NCI-H1092 treated with DMSO at 0.1 percent for 48 hours (cell line): ENCODE measurements at regions not wholly inside any gene's neighbourhood (a gene's known extent, or its start where the extent isn't known, plus 50 kb on each side); places are given as distances from the start of the nearest gene placed in this dataset.

Experiments used
- DNase-seq: peaks from one replicate; lab custom pipeline; 2025; lab: John Stamatoyannopoulos, UW

DNA sequence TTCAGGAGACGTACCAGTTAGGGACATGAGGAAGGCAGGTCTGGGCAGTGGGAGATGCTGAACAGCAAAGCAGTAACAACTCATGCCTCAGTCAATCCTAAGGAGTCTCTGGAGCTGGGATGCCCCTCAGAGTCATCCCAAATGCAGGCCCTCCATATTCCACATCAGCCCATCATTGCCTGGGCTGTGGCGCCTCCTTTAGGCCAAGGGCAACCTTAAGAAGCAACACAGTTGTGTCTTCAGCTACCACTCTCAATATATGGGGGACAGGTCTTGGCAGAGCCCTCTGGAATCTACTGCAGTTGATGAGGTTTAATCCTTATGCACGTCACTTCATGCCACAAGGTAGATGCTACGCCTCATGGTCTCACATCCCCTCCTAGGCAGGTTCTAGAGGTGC is 682.0 kb upstream of the RAB6C start:
- no peak for DNase-seq

- no peak for DNase-seq
Measured at GRCh38 chr2:129299338-129299737, 680.1 kb upstream of the RAB6C start.

DNA sequence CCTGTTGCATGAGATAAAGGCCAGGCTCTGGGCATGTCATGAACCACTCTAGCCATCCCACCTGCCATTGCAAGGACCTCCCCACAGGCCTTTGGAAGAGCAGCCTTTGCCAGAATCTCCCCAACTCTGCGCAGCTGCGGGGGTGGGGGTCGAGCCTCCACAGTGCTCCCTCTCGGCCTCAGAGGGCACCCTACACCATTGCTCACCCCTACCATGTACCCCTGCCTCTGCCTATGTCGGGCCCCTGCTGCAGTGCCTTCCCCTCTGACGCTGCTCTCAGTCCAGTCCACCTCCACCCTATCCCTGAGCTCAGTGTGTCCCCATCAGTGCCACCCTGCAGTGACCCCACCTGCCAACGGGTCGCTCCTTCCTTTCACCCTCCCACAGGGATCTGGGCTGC is 679.7 kb upstream of the RAB6C start:
- no peak for DNase-seq

GRCh38 chr2:129300456-129300855 is 679.0 kb upstream of the RAB6C start:
- DNase-seq = no peak

- no peak for DNase-seq
Measured at GRCh38 chr2:129301431-129301913, 678.0 kb upstream of the RAB6C start.

GRCh38 chr2:129302106-129302505 is 677.4 kb upstream of the RAB6C start:
- no peak for DNase-seq

DNA sequence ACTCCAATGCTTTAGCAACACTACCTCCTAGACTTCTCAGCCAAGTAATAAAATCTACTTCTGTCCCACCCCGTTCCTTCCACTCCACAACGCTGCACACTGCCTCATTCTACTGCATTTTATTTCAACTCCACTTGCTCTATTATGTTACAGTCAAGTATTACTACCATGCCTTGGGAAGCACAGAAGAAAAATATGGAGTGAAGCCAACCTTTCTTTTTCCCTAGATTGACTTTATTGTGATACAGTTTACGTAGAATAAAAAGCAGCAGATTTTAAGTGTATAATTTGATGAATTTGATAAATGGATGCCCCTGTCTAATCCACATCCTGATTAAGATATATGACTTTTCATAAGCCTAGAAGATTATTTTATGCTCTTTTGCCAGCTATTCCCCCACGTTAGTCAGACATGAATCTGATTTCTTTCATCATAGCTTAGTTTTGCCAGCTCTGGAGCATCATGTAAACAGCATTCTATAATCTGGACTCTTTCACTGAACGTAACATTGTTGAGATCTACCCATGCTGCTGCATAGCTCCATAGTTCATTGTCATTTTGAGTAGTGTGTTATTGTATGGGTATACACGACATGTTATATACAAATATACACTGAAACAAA is 676.8 kb upstream of the RAB6C start:
- DNase-seq = no peak

DNA sequence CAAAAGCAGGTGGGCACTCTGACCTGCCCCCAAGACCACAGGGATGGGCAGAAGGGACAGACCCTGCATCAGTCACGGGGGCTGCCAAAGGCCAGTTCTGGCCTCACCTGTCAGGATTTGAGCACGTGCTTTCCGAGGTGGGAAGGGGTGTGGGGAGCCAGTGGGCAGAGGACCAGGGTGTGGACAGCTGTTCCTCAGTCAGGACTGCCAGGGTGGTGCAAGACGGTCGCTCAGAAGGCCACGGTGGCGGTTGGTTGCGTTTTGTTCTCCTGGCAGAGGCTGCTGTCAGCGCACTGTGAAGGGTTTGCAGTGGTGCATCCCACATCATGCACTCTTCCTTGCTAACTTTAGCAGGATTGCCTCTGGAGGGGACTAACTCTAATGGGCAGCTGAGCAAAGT is 665.3 kb upstream of the RAB6C start:
- DNase-seq = no peak

- DNase-seq = no peak
Measured at GRCh38 chr2:129318581-129319421, 660.7 kb upstream of the RAB6C start.

DNA sequence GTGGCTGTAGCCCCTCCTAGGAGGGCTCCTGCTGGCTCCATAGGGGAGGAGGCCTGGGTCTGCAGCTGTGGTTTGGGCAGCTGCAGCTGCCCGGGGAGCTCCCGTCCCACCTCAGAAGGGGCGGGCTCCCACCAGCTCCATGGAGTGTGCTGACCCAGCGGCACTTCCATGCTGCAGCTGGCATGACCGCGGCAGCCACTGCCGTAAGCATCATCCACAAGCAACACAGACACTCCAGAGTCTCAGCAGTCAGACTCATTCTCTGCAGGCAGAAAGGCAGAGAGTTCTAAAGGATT is 660.1 kb upstream of the RAB6C start:
- no peak for DNase-seq

DNA sequence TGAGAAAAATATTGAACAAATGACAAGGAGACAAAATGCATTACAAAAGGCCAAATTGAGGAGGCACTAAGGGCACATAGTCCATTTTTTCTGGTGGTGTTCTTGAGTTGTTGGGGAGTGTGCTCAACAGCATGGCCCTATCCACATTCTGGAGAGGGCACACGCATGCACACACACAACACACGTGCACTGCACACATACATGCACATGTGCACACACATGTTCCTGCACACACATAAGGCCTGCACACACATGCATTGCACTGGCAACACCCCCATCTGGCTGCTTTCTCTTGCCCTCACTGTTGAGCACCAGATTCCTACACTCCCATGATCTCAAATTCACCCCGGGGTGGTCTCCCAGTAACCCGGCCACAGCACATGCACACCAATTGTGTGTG is 659.2 kb upstream of the RAB6C start:
- DNase-seq = no peak

- no peak for DNase-seq
Measured at GRCh38 chr2:129324349-129324748, 655.1 kb upstream of the RAB6C start.

DNA sequence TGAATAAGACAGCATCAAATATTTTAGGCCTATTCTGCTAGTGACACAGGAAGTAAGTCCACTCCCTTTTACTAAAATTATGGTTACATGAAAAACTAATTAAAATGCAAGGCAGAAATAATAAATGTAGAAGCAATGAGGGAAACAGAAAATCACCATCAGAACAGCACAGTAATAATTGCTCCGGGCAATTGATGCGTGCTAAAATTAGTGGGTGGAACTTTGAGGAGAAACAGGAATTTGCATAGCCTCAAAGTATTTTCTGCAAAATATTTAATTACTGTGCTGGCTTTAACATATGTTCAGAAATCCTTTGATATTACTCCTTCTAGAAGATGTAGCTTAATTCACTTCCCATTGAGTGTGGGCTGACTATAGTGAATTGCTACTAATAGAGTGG is 654.3 kb upstream of the RAB6C start:
- DNase-seq = no peak

- DNase-seq = no peak
Measured at GRCh38 chr2:129329574-129329973, 649.9 kb upstream of the RAB6C start.

DNA sequence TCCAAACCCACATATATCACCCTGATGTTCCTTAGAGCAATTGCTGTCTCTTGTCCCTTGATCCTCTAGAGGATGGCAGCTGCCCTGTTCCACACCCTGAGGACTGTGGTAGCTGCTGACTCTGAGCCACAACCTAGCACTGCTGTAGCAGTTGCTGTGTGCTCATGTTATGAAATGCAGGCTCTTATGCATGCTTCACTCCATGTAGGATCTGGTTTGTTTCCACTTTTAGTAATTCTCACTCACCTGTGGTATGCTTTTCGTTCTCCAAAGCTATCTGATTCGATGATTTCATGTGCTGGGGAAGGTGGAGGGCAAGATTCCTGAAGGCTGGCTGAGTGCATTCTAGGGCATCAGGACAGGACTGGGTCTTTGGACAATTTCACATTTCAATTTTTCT is 649.0 kb upstream of the RAB6C start:
- no peak for DNase-seq

DNA sequence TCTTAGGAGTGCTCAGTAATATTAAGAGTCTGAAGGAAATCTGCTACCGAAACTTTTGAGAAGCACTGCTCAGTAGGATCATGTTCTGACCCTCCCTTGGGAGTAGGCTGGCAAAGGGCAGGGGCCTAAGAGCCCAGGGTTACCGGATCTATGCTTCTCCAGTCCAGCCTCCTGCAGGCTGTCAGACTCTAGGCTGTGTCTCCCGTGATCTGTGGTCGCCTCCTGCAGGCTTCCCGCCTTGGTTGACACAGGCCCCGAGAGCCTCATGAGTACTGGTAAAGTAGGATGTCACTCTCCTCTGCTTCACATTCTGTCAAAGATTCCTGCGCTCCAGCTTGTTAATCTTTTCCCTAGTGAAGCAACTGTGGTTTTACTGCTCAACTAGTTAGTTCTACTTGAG is 647.8 kb upstream of the RAB6C start:
- no peak for DNase-seq

DNA sequence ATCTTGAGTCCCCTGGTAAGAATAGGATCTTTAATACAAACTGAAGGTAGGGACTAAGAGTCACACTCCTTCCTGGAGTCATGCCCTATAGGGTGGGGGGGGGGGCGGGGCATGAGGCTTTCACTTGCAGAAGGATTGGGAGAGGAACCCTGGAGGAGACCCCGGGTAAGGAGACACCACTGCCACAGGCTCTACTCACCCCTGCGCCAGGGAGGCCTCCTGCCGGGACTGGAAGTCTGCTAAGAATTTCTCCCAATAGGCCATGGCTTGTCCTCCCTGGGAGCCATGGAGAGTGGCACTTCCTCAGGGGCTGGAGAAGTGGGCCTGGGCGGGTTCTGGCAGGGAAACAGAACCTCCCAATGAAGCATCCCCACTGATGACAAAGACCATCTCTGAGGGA is 645.3 kb upstream of the RAB6C start:
- no peak for DNase-seq

DNA sequence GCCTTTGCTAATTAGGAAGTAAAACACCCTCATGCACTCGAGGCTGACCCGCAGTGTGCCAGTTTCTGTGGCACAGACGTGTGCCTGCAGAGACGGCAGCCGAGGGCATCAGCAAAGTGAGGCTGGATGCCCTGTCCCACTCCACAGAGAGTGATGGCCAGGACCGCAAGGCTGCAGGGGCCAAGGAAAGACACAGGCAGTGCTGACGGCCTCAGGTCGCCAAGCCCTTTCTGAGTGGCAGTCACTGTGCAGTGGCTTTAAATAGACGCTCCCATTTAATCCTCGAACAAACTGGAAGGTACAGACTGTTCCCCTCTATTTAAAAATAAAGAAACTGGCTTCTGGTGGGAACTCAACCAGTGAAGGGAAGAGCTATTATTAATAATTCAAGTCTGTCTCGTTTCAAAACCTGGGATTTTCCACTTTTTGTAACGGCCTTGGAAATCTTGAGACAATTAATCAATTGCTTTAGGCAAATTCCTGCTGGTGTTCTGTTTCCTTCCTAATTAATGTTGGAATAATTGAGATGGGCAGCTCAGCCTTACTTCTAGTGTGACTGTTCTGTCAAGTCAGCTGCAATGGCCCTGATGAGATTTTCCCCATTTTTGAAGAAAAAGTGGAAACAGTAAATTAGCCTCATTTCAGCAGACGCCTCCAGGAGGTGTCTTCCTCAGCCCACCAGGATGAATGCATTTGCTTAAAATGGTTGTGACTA is 644.6 kb upstream of the RAB6C start:
- DNase-seq = no peak

DNA sequence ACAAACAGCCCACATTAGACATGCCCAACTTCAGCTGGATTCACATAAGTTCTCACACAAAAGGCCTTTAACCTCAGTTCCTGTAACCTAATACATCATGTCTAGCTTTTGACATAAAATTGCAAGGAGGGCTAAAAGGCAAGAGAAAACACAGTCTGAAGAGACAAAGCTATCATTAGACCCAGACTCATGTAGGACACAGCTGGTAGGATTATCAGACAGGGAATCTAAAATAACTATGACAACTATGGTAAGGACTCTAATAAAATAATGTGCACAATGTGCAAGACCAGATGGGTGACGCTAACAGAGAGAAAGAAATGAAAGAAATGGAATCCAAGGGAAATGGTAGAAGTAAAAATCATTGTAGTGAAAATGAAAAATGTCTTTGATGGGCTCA is 643.2 kb upstream of the RAB6C start:
- DNase-seq = no peak

GRCh38 chr2:129337076-129337475 is 642.4 kb upstream of the RAB6C start:
- DNase-seq = no peak

GRCh38 chr2:129345540-129345939 is 633.9 kb upstream of the RAB6C start:
- no peak for DNase-seq

- no peak for DNase-seq
Measured at GRCh38 chr2:129347486-129348217, 631.8 kb upstream of the RAB6C start.

- DNase-seq = no peak
Measured at GRCh38 chr2:129354631-129355030, 624.8 kb upstream of the RAB6C start.
